ENCODE measurements at regions not wholly inside any gene's neighbourhood (a gene's known extent, or its start where the extent isn't known, plus 50 kb on each side); places are given as distances from the start of the nearest gene placed in this dataset.

DNA sequence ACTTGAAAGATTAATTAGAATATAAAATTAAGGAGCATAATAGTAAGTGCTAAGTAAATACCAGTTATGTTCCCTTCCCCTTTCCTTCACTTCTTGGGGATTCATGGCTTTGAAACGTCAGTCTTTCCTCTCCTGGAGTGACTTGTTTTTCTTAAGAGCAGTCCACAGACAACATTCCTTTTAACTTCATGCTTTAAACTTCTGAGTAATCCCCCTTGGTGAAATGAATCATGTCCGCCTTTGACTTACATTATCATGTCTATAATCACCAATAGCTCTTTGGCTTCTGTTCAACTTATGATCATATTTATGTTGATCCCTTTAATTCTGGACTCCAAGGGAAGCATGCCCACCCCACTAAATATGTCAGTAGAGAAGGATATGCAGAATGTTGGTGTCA, 1012.1 kb upstream of the SLIT2 start:
- ATAC-seq (ENCODE audit: insufficient number of reproducible peaks, low FRiP score, low read depth) = no peak
- no peaks in the 10 kb centered on the region for H3K9me3 ChIP-seq
- no peak for DNase-seq (ENCODE audit: low spot score)
- no peak overlapping the region for H3K4me3 ChIP-seq
- TF ChIP-seq, protein P1, sequence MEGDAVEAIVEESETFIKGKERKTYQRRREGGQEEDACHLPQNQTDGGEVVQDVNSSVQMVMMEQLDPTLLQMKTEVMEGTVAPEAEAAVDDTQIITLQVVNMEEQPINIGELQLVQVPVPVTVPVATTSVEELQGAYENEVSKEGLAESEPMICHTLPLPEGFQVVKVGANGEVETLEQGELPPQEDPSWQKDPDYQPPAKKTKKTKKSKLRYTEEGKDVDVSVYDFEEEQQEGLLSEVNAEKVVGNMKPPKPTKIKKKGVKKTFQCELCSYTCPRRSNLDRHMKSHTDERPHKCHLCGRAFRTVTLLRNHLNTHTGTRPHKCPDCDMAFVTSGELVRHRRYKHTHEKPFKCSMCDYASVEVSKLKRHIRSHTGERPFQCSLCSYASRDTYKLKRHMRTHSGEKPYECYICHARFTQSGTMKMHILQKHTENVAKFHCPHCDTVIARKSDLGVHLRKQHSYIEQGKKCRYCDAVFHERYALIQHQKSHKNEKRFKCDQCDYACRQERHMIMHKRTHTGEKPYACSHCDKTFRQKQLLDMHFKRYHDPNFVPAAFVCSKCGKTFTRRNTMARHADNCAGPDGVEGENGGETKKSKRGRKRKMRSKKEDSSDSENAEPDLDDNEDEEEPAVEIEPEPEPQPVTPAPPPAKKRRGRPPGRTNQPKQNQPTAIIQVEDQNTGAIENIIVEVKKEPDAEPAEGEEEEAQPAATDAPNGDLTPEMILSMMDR (IDR thresholded peaks at IDR 0.05) = no peak
- no peaks in the 10 kb centered on the region for H3K27me3 ChIP-seq (replicated peaks; ENCODE audit: insufficient read depth)
- no peaks in the 10 kb centered on the region for H3K4me1 ChIP-seq (ENCODE audit: control insufficient read depth in 1 of 2, low read depth in 2 of 2)
- H3K27ac ChIP-seq = no peak overlapping the region
- H3K36me3 ChIP-seq = no peaks in the 10 kb centered on the region

DNA sequence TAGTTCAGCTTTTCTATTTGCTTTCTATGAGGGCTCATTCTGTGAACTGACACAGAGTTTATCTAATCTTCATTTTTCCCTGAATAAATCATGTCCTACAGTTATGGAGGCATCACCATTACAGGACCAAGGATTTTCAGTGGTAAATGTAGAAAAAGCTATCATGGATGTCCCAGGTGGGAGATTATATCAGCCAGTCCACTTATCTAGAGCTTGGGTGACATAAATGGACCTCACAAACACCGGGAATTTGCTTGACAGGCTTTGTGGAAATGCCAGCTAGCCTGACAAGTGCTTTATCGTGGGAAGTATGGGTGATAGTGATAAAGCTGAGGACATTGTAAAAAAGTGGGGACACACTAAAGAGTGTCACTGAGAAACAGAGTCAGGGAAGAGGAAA, 1015.2 kb upstream of the SLIT2 start:
- H3K27me3 ChIP-seq (replicated peaks; ENCODE audit: insufficient read depth) = no peaks in the 10 kb centered on the region
- DNase-seq (ENCODE audit: low spot score) = no peak
- no peaks in the 10 kb centered on the region for H3K9me3 ChIP-seq
- H3K27ac ChIP-seq = no peak overlapping the region
- no peaks in the 10 kb centered on the region for H3K36me3 ChIP-seq
- no peak overlapping the region for H3K4me3 ChIP-seq
- H3K4me1 ChIP-seq (ENCODE audit: control insufficient read depth in 1 of 2, low read depth in 2 of 2) = no peaks in the 10 kb centered on the region
- TF ChIP-seq, protein P1 (IDR thresholded peaks at IDR 0.05) = no peak
- no peak for ATAC-seq (ENCODE audit: insufficient number of reproducible peaks, low FRiP score, low read depth)

DNA sequence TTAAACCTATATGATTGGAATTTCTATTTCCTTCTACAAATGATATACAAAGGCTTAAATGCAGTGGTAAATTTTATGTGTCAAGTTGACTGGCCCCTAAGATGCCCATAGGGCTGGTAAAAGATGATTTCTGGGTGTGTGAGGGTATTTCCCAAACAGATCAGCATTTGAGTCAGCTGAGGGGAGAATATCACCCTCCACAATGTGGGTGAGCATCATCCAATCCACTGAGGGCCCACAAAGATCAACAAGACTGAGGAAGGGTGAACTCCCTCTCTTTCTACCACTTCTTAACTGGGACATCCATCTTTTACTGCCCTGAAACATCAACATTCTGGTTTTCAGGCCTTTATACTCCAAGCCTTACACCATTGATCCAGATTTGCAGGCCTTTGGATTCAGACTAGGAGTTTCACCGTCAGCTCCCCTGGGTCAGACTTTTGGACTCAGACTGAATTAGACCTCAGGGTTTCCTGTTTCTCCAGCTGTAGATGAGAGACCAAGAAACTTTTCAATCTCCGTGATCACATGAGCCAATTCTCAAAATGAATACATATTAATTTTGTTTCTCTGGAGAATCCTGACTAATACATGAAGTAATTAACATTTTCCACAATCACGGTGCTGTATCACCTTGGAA, 1020.7 kb upstream of the SLIT2 start:
- H3K9me3 ChIP-seq = no peaks in the 10 kb centered on the region
- no peak for ATAC-seq (ENCODE audit: insufficient number of reproducible peaks, low FRiP score, low read depth)
- TF ChIP-seq, protein P1 (IDR thresholded peaks at IDR 0.05) = no peak
- no peaks in the 10 kb centered on the region for H3K36me3 ChIP-seq
- no peak for DNase-seq (ENCODE audit: low spot score)
- H3K27ac ChIP-seq = no peak overlapping the region
- no peak overlapping the region for H3K4me3 ChIP-seq
- peaks cover 0 to 7% of the 10 kb centered on the region in 2 donors for H3K4me1 ChIP-seq (ENCODE audit: control insufficient read depth in 1 of 2, low read depth in 2 of 2)
- no peaks in the 10 kb centered on the region for H3K27me3 ChIP-seq (replicated peaks; ENCODE audit: insufficient read depth)

DNA sequence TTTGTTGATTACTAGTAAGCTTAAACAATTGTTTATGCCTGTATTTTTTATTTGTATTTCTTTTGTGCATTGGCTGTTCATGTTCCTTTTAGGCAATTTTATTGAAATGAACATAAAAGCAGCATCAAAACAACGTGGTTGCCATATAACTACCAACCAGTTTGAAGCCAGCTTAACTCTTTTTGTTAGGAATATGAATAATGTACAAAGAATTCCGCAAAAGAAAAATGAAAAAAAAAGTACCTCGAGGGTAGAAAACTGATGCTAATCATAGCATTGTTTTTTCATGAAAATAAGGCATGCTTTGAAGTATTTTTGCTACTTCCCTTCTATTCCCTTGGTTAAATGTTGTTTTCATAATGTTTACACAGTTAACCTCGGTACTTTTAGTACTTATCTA, 1024.0 kb upstream of the SLIT2 start:
- no peaks in the 10 kb centered on the region for H3K27me3 ChIP-seq (replicated peaks; ENCODE audit: insufficient read depth)
- TF ChIP-seq, protein P1 (IDR thresholded peaks at IDR 0.05) = no peak
- no peak for DNase-seq (ENCODE audit: low spot score)
- H3K27ac ChIP-seq = no peak overlapping the region
- H3K4me1 ChIP-seq (ENCODE audit: control insufficient read depth in 1 of 2, low read depth in 2 of 2) = peaks cover 0 to 7% of the 10 kb centered on the region in 2 donors
- no peak for ATAC-seq (ENCODE audit: insufficient number of reproducible peaks, low FRiP score, low read depth)
- H3K36me3 ChIP-seq = no peaks in the 10 kb centered on the region
- no peak overlapping the region for H3K4me3 ChIP-seq
- no peaks in the 10 kb centered on the region for H3K9me3 ChIP-seq

DNA sequence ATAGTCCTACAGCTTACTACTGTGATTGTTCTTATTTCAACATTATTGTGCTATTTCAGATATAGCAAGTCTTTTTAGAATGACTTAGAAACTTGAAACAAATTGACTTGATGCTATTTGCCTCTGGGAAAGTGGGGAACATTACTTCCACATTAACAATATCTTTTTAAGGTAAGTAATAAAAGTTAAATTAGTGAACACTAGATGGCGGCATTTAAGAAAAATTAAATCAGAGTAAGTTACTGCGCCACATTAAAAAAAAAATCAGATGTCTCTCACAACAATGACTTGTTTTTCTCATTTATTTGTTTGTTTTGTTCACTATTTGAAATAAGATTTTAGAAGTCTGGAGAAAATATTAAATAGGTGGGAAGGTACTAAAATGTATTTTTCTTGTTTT, 1026.9 kb upstream of the SLIT2 start:
- H3K27ac ChIP-seq = no peak overlapping the region
- DNase-seq (ENCODE audit: low spot score) (no peak), ATAC-seq (ENCODE audit: insufficient number of reproducible peaks, low FRiP score, low read depth) (no peak)
- H3K27me3 ChIP-seq (replicated peaks; ENCODE audit: insufficient read depth) = no peaks in the 10 kb centered on the region
- H3K36me3 ChIP-seq = no peaks in the 10 kb centered on the region
- H3K4me1 ChIP-seq (ENCODE audit: control insufficient read depth in 1 of 2, low read depth in 2 of 2) = peaks cover 0 to 7% of the 10 kb centered on the region in 2 donors
- TF ChIP-seq, protein P1 (IDR thresholded peaks at IDR 0.05) = no peak
- H3K9me3 ChIP-seq = no peaks in the 10 kb centered on the region
- H3K4me3 ChIP-seq = no peak overlapping the region
